Endodermal cell (in vitro differentiated cells): ENCODE measurements at regions not wholly inside any gene's neighbourhood (a gene's known extent, or its start where the extent isn't known, plus 50 kb on each side); places are given as distances from the start of the nearest gene placed in this dataset.

ENCODE experiments used
- DNase-seq: peaks from one replicate; pipeline ENCODE4 v3.0.0-alpha.2; 2017
- H3K27ac ChIP-seq: 2 replicates; pipeline ENCODE4 v1.5.1; 2013; ENCODE audit warnings: mild to moderate bottlenecking, low read depth, low read length, moderate library complexity
- H3K27me3 ChIP-seq: 2 replicates; pipeline ENCODE4 v1.6.1; 2013; ENCODE audit warnings: mild to moderate bottlenecking, low read length, moderate library complexity; ENCODE audit not compliant: insufficient read depth, control insufficient read depth, poor library complexity, severe bottlenecking
- H3K36me3 ChIP-seq: 2 replicates; pipeline ENCODE4 v1.7.0; 2013; ENCODE audit warnings: mild to moderate bottlenecking, low read length, moderate library complexity; ENCODE audit not compliant: control insufficient read depth, insufficient read depth
- H3K4me1 ChIP-seq: one replicate; pipeline ENCODE4 v1.7.0; 2013; ENCODE audit warnings: low read length; ENCODE audit not compliant: control insufficient read depth, insufficient read depth
- H3K4me3 ChIP-seq: 2 replicates; pipeline ENCODE4 v1.5.1; 2013; ENCODE audit warnings: mild to moderate bottlenecking, low read length, moderate library complexity
- H3K9ac ChIP-seq: 2 replicates; pipeline ENCODE4 v1.6.1; 2013; ENCODE audit warnings: mild to moderate bottlenecking, low read length, moderate library complexity; ENCODE audit not compliant: poor library complexity, severe bottlenecking; ENCODE audit errors: extremely low read depth
- H3K9me3 ChIP-seq: 2 replicates; pipeline ENCODE4 v1.6.1; 2013; ENCODE audit warnings: mild to moderate bottlenecking, low read length, moderate library complexity; ENCODE audit not compliant: control insufficient read depth
- H3K27ac Mint-ChIP-seq: 2 replicates; pipeline ENCODE4 v1.8.0; 2020; ENCODE audit warnings: mixed read lengths
- H3K27me3 Mint-ChIP-seq: 2 replicates; pipeline ENCODE4 v1.8.0; 2021; ENCODE audit warnings: mild to moderate bottlenecking, mixed read lengths; ENCODE audit not compliant: insufficient read depth
- H3K36me3 Mint-ChIP-seq: 2 replicates; pipeline ENCODE4 v1.8.0; 2020; ENCODE audit warnings: low read depth, mixed read lengths
- H3K4me1 Mint-ChIP-seq: 2 replicates; pipeline ENCODE4 v1.8.0; 2020; ENCODE audit warnings: mixed read lengths
- H3K4me3 Mint-ChIP-seq: 2 replicates; pipeline ENCODE4 v1.8.0; 2020; ENCODE audit warnings: mild to moderate bottlenecking, moderate library complexity, mixed read lengths
- H3K9me3 Mint-ChIP-seq: 2 replicates; pipeline ENCODE4 v1.8.0; 2020; ENCODE audit warnings: mild to moderate bottlenecking, mixed read lengths
- WGBS, 2 experiments: methylation state at CpG; one replicate each; pipeline versions ENCODE4 v1.1.5 to v1.1.7; 2013; ENCODE audit warnings: missing lambda C conversion rate in 2 of 2, mixed read lengths in 1 of 2; ENCODE audit not compliant: insufficient coverage in 1 of 2, insufficient read length in 1 of 2; 5-methylcytosine and 5-hydroxymethylcytosine counted together
- TF ChIP-seq, protein P1 (sequence below): fragments of 200-600 bp; sonication (generic); conservative IDR thresholded peaks from 2 replicates; pipeline ENCODE4 v1.5.0; 2021; ENCODE audit warnings: antibody characterized with exemption, mild to moderate bottlenecking

DNA sequence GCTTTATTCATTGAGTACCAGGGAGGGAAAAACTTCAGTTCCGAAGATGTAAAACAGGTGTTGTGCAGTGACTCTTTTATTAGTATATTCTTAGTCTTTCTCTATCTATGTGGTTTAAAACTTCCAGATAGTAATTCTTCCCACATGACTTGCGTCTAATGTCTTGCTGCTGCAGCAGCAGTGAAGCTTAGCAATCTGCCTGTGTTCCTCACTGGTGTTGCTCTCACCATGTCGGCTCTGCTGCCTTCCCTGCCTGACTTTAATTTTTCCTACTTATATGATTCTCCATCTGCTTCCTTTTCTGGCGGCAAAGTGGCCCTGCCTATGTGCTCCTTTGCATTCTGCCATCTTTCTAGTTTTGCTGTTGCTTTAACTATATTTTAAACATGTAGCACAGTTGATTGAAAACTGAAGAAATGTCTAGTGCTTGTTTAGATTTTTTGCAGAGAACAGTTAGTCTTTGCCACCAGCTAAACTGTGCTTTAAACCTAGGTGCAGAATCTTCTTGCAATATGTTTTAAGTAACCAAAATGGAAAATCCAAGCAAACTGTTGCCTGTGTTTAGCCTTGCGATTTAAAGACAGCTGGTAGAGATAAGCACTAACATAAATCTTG lies 1934.2 kb upstream of the IGFBP7 start:
- Histone ChIP-seq H3K27ac (no peak overlapping the region), H3K36me3 (no peaks in the 10 kb centered on the region), H3K27me3 (no peaks in the 10 kb centered on the region), H3K9me3 (no peaks in the 10 kb centered on the region), H3K9ac (no peak overlapping the region), H3K4me3 (no peak overlapping the region), H3K4me1 (no peaks in the 10 kb centered on the region)
- Mint-ChIP-seq H3K4me1 (no peaks in the 10 kb centered on the region), H3K4me3 (no peak overlapping the region), H3K27ac (no peak overlapping the region), H3K27me3 (no peaks in the 10 kb centered on the region), H3K9me3 (no peaks in the 10 kb centered on the region), H3K36me3 (no peaks in the 10 kb centered on the region)
- WGBS, 2 experiments = 91 to 96% methylated on average over 4 to 5 of the region's 5 CpGs
- no peak for DNase-seq
- TF ChIP-seq, protein P1, sequence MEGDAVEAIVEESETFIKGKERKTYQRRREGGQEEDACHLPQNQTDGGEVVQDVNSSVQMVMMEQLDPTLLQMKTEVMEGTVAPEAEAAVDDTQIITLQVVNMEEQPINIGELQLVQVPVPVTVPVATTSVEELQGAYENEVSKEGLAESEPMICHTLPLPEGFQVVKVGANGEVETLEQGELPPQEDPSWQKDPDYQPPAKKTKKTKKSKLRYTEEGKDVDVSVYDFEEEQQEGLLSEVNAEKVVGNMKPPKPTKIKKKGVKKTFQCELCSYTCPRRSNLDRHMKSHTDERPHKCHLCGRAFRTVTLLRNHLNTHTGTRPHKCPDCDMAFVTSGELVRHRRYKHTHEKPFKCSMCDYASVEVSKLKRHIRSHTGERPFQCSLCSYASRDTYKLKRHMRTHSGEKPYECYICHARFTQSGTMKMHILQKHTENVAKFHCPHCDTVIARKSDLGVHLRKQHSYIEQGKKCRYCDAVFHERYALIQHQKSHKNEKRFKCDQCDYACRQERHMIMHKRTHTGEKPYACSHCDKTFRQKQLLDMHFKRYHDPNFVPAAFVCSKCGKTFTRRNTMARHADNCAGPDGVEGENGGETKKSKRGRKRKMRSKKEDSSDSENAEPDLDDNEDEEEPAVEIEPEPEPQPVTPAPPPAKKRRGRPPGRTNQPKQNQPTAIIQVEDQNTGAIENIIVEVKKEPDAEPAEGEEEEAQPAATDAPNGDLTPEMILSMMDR = no peak

DNA sequence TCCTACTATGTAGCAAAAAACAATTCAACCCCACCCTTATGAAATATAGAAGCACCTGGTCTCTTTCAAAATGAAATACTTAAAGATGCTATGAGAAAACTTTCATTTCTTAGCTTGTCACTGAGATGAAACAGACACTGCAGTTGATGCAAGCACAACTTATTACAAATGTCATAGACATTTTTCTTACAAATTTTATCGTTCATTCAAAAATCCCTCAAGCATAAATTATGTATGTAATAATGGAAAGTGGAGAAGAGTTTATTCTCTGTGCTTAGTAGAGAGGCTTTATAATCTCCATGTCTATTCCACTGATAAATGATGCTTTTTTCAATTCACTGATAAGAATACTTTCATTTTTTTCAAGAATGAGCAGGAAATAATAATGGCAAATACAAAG lies 1943.9 kb upstream of the IGFBP7 start:
- Histone ChIP-seq H3K27ac (no peak overlapping the region), H3K9me3 (no peaks in the 10 kb centered on the region), H3K4me1 (no peaks in the 10 kb centered on the region), H3K9ac (no peak overlapping the region), H3K36me3 (no peaks in the 10 kb centered on the region), H3K27me3 (no peaks in the 10 kb centered on the region), H3K4me3 (no peak overlapping the region)
- H3K4me1 Mint-ChIP-seq = no peaks in the 10 kb centered on the region
- H3K27ac Mint-ChIP-seq = no peak overlapping the region
- H3K4me3 Mint-ChIP-seq = no peak overlapping the region
- no peaks in the 10 kb centered on the region for H3K9me3 Mint-ChIP-seq
- H3K36me3 Mint-ChIP-seq = no peaks in the 10 kb centered on the region
- WGBS, 2 experiments = no CpG with 5 or more reads among the region's 1 CpG
- TF ChIP-seq, protein P1 = no peak
- H3K27me3 Mint-ChIP-seq = no peaks in the 10 kb centered on the region
- DNase-seq = no peak

DNA sequence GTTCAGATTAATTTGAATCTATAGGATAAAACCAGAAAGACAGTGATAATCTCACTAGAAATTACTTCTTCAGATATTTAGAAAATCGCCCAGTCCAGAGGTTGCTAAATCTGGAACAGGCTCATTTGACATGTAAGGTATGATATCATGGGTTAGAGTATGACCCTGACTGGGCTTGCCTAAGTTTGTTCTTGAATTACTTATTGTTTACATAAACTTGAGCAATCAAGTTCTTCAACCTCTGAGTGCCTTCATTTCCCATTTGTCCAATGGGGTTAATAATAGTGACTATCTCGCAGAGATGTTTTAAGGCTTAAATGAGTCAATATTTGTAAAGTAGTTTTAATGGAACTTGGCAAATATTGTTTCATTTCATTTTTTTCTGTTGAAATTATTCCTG lies 1947.6 kb upstream of the IGFBP7 start:
- no peak for DNase-seq
- H3K36me3 Mint-ChIP-seq = no peaks in the 10 kb centered on the region
- no peaks in the 10 kb centered on the region for H3K4me1 ChIP-seq
- H3K27ac Mint-ChIP-seq = no peak overlapping the region
- no peaks in the 10 kb centered on the region for H3K9me3 ChIP-seq
- WGBS, 2 experiments = 94% methylated on average over 2 of the region's 2 CpGs; no CpG with 5 or more reads in 1 of the 2 experiments
- H3K9me3 Mint-ChIP-seq = no peaks in the 10 kb centered on the region
- no peak overlapping the region for H3K4me3 Mint-ChIP-seq
- peaks cover 6% of the 10 kb centered on the region for H3K4me1 Mint-ChIP-seq
- TF ChIP-seq, protein P1 = no peak
- H3K4me3 ChIP-seq = no peak overlapping the region
- H3K27me3 ChIP-seq = no peaks in the 10 kb centered on the region
- no peak overlapping the region for H3K9ac ChIP-seq
- no peak overlapping the region for H3K27ac ChIP-seq
- no peaks in the 10 kb centered on the region for H3K36me3 ChIP-seq
- no peaks in the 10 kb centered on the region for H3K27me3 Mint-ChIP-seq
